GM21825 (cell line): ENCODE measurements at regions not wholly inside any gene's neighbourhood (a gene's known extent, or its start where the extent isn't known, plus 50 kb on each side); places are given as distances from the start of the nearest gene placed in this dataset.

Source experiments
- ATAC-seq: cut with Tn5 transposase; IDR thresholded peaks from one replicate; pipeline ENCODE4 v1.9.1; 2021; ENCODE audit warnings: mild to moderate bottlenecking, moderate library complexity; ENCODE audit not compliant: unreplicated experiment

GRCh38 chr13:32960626-32961025, 55.6 kb upstream of the KL start:
- no peak for ATAC-seq

DNA sequence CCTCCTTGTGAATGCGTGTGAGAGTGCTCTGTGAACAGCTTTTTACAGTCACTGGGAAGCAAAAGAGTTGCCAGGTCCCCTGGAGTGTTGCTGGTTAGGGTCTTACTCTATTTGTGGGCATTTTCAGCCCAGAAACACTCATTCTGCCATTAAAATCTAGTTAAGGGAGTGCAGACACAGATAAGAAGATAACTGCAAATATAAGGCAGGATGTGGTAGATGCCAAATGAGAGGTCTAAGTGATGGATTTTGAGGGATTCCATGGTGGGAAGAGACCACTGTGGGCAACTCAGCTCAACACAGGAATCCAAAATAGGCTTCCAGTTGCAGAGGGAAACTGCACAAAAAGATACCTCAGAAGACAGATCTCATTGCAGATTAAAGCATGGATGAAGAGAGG, 54.5 kb upstream of the KL start:
- ATAC-seq, result no peak

DNA sequence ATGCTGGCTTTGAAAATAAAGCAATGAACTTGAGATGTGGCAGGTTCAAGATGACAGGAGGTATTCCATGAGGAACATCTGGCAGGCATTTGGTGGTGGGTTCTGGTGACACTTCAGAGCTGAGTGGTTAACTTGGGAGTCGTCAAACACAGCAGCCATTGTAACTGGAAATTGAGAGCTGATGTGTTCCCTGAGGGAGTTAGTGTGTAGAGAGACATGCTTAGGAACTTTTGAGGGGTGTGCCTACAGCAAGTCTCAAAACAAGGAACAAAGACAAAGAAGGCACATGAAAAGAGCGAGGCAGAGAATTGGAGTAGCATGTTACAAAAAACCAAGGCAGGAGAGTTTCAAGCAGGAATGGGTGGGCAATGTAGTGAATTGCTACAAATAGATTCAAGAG, 53.9 kb upstream of the KL start:
- no peak for ATAC-seq

GRCh38 chr13:32964987-32965386, 51.2 kb upstream of the KL start:
- no peak for ATAC-seq
